Esophagus squamous epithelium (tissue), 4 donors: ENCODE measurements at regions not wholly inside any gene's neighbourhood (a gene's known extent, or its start where the extent isn't known, plus 50 kb on each side); places are given as distances from the start of the nearest gene placed in this dataset.

ENCODE experiments used
- POLR2A ChIP-seq, 4 donors: fragments of 450-650 bp; IDR thresholded peaks; one replicate each; pipeline ENCODE4 v1.6.1; 2017; ENCODE audit warnings: antibody characterized with exemption in 4 of 4, mild to moderate bottlenecking in 4 of 4, moderate library complexity in 3 of 4
- TF ChIP-seq, protein P1 (sequence below), 6 experiments: fragments of 450-650 bp in 4 of 6; fragments of 200-600 bp in 2 of 6; sonication (generic) in 2 of 6; IDR thresholded peaks; one replicate each; pipeline ENCODE4 v1.5.1; 2016 to 2019; ENCODE audit warnings: antibody characterized with exemption in 6 of 6, mild to moderate bottlenecking in 4 of 6, moderate library complexity in 4 of 6

DNA sequence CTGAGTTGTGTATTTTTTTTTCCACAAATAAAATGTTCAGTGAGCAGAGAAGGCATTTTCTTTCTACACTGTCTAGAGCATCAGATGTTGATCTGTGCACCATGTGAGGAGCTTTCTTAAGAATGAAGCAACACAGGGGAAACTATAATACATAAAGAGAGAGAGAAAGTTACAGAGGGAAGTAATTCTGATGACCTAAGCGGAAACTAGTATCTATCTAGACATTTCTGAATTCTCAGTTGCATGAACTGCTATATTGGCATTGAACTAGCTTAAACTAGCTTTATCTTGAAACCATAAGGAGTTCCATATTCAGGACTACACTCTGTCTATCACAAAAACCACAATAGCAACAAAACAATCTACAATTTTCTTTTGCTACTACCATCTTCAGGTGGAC lies 822.4 kb downstream of the VGLL3 start:
- TF ChIP-seq, protein P1, sequence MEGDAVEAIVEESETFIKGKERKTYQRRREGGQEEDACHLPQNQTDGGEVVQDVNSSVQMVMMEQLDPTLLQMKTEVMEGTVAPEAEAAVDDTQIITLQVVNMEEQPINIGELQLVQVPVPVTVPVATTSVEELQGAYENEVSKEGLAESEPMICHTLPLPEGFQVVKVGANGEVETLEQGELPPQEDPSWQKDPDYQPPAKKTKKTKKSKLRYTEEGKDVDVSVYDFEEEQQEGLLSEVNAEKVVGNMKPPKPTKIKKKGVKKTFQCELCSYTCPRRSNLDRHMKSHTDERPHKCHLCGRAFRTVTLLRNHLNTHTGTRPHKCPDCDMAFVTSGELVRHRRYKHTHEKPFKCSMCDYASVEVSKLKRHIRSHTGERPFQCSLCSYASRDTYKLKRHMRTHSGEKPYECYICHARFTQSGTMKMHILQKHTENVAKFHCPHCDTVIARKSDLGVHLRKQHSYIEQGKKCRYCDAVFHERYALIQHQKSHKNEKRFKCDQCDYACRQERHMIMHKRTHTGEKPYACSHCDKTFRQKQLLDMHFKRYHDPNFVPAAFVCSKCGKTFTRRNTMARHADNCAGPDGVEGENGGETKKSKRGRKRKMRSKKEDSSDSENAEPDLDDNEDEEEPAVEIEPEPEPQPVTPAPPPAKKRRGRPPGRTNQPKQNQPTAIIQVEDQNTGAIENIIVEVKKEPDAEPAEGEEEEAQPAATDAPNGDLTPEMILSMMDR (IDR thresholded peaks at IDR 0.05) = no peak
- TF ChIP-seq POLR2A (IDR thresholded peaks at IDR 0.05) = no peak
